Stimulated activated CD8-positive, alpha-beta memory T cell treated with anti-CD3 and anti-CD28 coated beads, Interleukin-12 subunit alpha, Interleukin-12 subunit beta, amount 100 ng/mL, for 1 hour (primary cell): ENCODE measurements at regions not wholly inside any gene's neighbourhood (a gene's known extent, or its start where the extent isn't known, plus 50 kb on each side); places are given as distances from the start of the nearest gene placed in this dataset.
"Not testable (repeated sequence)": the region's sequence is repeated elsewhere in the genome, so short reads cannot be mapped to it uniquely, and the experiment has no call there.

ENCODE experiments used
- DNase-seq: peaks from one replicate; pipeline ENCODE4 v3.0.0-alpha.2; 2020; ENCODE audit warnings: low read depth

GRCh38 chr14:65834812-65835211 lies 422.3 kb downstream of the FUT8 start:
- DNase-seq, result no peak

GRCh38 chr14:65835501-65835900 lies 423.0 kb downstream of the FUT8 start:
- DNase-seq, result no peak

GRCh38 chr14:65838565-65838964 lies 426.0 kb downstream of the FUT8 start:
- DNase-seq, result no peak

DNA sequence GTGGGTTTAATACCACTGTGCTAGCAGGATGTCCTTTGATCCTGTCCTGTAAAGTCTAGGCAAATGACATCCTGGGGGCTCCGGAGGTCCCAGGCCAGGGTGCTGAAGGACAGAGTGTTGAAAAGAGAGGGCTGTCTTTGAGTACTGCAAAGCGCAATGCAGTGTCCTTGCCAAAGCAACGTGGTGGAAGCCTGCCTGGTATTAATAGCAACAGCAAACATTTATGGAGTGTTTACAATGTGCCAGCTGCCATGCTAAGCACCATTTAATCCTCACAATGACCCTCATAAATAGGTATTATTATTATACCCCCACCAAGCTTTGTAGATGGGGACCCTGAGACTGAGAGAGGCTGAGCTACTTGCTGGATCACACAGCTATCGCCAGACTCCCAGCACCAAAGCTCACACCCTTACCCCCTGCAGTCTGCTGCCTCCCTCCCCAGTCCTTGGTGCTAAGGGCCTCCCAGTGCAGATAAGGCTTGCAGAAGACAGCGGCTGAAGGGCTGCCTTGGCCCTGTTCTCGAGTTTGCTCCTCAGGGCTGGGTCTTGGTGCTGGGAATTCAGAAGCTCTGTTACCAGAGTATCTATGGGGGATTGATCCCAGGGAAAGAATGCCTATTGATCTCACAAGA lies 427.7 kb downstream of the FUT8 start:
- DNase-seq, result no peak

- DNase-seq, result no peak
Observed at GRCh38 chr14:65840786-65841185, 428.3 kb downstream of the FUT8 start.

DNA sequence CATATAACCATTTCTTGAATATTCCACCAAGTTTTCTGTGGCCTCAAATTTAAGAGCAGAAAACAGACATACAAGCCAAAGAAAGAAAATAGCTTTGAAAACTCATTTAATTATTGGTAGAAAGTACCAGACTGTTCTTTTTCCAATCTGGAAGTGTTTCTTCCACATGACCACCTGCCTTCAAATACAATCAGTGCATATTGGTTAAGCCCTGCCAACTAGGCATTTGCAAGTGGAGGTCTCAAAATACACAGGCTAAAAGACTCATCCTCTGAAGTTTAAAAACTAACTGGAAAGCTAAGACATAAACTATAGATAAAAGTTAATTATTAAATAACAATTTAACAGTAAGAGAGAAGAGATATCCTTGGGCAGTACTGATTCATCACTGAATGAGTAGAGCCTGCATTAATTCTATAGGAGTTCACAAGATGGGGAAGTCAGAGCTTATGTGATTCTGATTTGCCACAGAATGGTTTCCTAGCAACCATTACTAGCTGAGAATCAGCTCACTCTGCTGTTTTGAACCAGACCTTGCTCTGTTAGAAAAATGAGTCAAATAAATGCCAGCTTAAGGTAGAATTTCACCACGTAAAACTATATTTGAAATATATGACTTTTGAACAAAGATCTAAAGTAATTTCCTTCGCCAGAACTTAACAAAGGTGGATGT lies 433.8 kb downstream of the FUT8 start:
- no peak for DNase-seq

DNA sequence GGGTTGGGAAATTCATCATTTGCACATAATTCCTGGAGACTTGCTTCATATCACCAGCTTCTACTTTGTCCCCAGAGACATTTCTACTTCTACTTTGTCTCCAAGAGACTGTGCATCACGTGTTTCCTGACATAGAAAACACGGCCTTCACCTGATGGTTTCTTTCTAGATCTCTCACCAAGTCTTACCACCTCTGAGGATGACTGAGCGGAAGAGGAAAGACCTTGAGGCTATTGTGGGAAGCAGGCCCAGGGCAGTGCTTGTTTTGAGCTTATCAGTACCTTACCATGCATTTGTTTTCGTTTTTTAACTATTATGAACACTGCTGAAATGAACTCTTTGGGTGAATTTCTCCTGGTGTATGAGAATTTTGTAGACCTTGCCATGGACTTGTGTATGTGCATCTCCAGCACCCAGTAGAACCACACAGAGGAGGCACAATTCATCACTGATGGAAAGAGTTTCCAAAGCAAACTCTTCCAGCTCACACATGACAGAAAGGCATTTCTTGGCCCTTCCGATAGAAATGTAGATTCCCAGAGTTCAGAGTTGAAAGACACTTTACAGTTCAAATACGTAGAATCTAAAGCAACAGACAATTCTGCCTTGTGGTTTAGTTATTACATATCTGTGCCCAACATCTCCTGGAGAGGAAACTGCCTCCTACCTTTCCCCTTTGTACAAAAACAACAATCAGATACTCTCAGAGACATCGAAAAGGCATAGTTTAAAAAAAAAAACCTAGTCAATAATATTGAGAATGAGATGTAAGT lies 434.7 kb downstream of the FUT8 start:
- peak; percentile 40 for DNase-seq

DNA sequence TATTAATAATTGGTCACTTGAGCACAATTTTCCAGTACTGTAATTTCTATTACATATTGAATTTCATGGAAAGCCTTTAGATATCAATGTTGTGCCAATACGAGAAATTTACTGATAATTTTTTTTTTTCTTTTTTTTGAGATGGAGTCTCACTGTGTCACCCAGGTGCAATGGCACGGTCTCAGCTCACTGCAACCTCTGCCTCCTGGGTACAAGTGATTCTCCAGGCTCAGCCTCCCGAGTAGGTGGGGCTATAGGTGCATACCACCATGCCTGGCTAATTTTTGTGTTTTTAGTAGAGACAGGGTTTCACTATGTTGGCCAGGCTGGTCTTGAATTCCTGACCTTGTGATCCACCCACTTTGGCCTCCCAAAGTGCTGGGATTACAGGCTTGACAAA lies 435.4 kb downstream of the FUT8 start:
- DNase-seq, result not testable (repeated sequence)

DNA sequence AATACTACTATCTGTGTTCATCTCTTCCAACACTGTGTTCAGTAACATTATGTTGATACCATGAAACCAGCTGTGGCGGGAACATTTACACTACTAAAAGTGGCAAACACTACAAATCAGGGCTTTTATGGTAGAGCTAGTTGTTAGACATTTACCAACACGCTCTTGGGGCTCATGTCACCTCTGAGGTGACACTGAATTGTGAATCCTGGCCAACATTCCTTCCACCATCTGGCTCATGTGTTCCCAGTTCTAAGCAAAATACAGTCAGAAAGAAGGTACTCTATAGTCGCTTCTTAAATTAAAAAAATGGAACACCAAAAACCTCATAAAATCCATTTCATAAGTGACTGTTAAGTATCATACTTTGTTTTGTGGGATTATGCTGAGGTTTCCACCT lies 436.6 kb downstream of the FUT8 start:
- DNase-seq, result no peak

DNA sequence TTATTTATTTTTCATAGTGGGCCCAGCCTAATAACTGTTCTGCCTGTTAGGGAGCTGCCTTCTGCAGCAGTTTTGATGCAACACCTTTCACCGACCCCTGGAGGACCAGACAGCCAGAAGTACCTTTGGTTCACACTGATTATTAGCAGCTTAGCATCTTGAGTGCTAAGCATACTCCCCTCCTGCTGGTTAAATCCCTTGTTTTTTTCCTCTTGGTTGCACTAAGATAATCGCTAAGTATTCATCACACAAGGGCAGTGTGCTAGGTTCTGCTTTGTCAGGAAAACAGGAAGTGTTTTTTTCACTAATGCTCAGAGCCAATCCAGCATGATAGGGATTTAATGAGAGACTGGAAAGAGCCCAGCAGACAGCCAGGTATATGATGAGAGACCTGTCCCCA lies 437.0 kb downstream of the FUT8 start:
- no peak for DNase-seq

- peak; percentile 20 for DNase-seq
Observed at GRCh38 chr14:65850429-65851135, 438.1 kb downstream of the FUT8 start.

DNA sequence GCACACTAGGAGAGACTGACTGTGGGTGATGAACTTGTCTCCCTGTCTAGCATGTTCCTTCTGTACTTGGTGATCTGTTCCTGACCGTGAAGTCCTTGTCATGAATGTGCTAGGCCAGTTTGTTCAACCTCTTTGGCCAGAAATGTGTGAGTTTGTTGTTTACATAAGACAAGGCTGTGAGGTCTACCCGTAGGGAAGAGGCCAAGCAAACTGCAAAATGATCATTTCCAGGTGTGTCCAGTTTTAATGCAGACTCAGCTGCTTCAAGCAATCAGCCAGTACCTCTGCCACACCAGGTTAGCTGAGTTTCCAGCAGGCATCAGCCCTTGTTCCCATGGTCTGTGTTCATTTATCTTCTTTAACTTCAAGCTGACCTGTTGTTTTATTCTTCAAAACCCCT lies 440.2 kb downstream of the FUT8 start:
- no peak for DNase-seq

- DNase-seq, result no peak
Observed at GRCh38 chr14:65853407-65853955, 441.0 kb downstream of the FUT8 start.

GRCh38 chr14:65854215-65854614 lies 441.7 kb downstream of the FUT8 start:
- no peak for DNase-seq

DNA sequence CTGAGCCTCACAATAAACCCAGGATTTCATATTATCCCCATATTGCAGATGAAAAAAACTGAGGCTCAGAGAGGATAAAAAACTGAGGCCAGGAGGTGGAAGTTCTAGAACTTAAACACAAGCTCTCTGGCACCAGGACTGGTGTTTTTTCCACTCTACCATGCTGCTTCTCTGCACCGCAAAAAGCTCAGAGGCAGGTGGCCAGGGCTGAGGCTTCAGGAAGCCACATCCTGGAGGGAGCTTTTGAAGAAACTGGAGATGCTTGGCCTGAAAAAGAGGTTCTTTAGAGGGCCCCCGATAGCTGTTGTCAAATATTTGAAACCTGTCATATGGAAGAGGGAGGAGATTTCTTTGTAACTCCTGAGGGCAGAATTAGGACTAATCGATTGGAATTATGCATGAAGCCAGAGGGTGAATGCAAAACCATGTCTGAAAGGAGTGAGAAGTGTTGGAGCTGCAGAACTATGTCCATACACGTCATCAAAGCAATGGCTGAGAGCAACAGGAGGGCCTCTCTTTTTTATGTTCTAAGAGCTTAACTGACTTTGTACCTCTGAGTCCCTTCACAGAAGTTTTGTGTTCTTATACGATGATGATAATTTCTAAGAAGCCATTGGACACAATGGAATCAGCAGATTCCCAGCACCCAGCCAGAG lies 448.6 kb downstream of the FUT8 start:
- no peak for DNase-seq

GRCh38 chr14:65864549-65864948 lies 452.0 kb downstream of the FUT8 start:
- DNase-seq, result no peak

DNA sequence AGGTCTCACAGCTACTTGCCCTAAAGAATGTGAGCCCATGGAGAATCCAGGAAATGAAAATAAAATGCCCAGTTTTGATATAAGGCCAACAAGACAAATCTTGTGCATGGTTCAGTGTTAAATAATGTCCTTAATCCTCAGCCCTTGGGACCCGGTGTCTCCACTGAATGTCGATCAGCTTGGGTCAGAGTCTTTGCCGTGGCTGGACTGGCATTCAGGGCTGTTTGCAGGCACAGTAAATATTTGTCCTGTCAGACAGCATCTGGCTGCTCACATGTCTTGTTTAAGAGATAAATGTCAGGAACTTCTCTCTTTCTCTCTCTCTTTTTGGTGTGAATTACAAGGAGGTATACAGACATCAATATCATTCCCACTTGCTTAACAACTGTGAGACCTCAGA lies 452.5 kb downstream of the FUT8 start:
- DNase-seq, result no peak

DNA sequence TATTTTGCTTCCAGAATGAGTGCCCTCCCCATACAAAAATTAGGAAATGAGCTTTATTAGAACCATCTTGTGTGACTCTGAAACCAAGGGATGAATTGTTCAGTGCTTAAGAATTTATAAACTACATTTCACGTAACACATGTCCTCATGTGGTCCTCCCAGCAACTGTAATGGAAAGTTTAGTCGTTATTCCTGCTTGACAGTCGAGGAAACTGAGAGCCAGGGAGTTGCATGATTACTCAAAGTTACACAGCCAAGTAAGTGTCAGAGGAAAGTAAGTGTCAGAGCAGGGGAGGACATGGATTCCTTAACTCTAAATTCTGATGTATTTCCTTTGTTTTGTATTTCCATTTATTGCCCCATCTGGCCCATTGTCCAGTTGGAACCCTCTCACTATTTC lies 453.9 kb downstream of the FUT8 start:
- DNase-seq, result no peak

- DNase-seq, result no peak
Observed at GRCh38 chr14:65866886-65867285, 454.4 kb downstream of the FUT8 start.

DNA sequence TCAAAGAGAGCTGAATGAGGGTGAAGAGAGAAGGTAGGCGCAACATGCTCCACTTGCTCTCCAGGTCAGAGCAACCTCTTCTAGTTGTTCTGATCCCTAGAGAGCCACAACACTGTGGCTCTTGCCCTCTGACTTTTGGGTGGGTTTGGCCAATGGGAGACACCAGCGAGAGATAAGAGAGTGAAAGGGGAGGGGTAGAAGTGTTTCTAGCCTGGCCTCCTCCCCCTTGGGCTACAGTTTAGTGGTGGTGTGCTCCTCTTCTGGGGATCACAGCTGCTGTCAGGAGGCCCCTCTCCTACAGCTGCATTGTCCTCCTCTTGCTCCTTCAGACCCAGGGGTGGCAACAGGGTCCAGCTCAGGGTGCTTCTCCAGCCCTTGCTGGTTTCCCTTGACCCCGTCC lies 454.8 kb downstream of the FUT8 start:
- DNase-seq, result no peak

DNA sequence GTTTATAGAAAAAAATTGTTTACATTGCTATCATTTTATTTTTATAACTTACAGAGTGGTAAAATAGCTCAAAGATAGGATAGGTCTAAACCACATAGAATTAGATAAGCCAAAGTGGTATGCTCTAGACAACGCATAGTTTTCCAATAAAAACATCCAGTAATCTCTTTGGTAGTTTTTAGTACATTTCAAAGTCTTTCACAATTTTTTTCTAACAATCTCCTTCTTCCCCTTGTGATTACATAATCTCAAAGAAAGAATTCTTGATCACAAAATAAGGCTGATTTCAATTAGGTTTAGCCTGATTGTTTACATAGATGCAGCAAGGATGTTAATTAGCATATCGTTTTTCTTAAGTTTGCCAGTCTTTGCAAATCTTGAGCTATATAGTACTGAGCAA lies 460.0 kb downstream of the FUT8 start:
- no peak for DNase-seq

DNA sequence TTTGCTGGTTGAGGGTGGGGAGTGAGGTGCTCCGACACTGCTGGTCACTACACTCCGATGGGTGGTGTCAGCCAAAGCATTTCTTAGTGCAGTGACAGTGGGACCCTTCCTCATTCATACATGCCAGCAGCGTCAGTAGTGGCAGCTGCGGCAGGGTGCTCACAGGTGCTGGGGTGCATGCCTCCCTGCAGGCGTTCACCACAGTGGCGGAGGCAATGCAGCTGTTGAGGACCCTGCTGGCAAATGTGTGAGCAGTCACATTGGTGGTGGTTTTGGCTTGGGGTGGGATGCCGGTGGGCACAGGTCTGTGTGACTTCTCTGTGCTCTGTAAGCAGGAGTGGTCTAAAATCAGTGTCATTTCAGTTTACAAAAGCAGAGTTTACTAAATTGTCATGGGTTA lies 464.6 kb downstream of the FUT8 start:
- no peak for DNase-seq
